Esophagus squamous epithelium (tissue), 4 donors: ENCODE measurements at regions not wholly inside any gene's neighbourhood (a gene's known extent, or its start where the extent isn't known, plus 50 kb on each side); places are given as distances from the start of the nearest gene placed in this dataset.

ENCODE experiments used
- CTCF ChIP-seq, 6 experiments: fragments of 450-650 bp in 4 of 6; fragments of 200-600 bp in 2 of 6; sonication (generic) in 2 of 6; IDR thresholded peaks; one replicate each; pipeline ENCODE4 v1.5.1; 2016 to 2019; ENCODE audit warnings: antibody characterized with exemption in 6 of 6, mild to moderate bottlenecking in 4 of 6, moderate library complexity in 4 of 6
- POLR2A ChIP-seq, 4 donors: fragments of 450-650 bp; IDR thresholded peaks; one replicate each; pipeline ENCODE4 v1.6.1; 2017; ENCODE audit warnings: antibody characterized with exemption in 4 of 4, mild to moderate bottlenecking in 4 of 4, moderate library complexity in 3 of 4

- TF ChIP-seq POLR2A (IDR thresholded peaks at IDR 0.05) (no peak), CTCF (IDR thresholded peaks at IDR 0.05) (no peak)
These were observed 318.3 kb upstream of the OPRM1 start for GRCh38 chr6:153720732-153721131.
